Neural cell (in vitro differentiated cells): ENCODE measurements at regions not wholly inside any gene's neighbourhood (a gene's known extent, or its start where the extent isn't known, plus 50 kb on each side); places are given as distances from the start of the nearest gene placed in this dataset.

Source experiments
- H2AFZ ChIP-seq: fragments of 200-600, 300-800 bp; sonication (generic), shearing (Covaris generic); 2 replicates; pipeline ENCODE4 v1.6.0; 2014; ENCODE audit warnings: low read depth, mild to moderate bottlenecking, antibody characterized with exemption, low read length, moderate library complexity
- H3F3A ChIP-seq: fragments of 200-600 bp; shearing (Covaris generic); 2 replicates; pipeline ENCODE4 v1.6.1; 2016; ENCODE audit warnings: mild to moderate bottlenecking, moderate library complexity, mixed read lengths, antibody characterized with exemption, low read length; ENCODE audit not compliant: insufficient read depth, poor library complexity, severe bottlenecking
- H3K27ac ChIP-seq: fragments of 200-600, 300-800 bp; sonication (generic), shearing (Covaris generic); 2 replicates; pipeline ENCODE4 v1.5.1; 2014; ENCODE audit warnings: mild to moderate bottlenecking, low read length, moderate library complexity
- H3K27me3 ChIP-seq: fragments of 300-800, 200-600 bp; sonication (generic), shearing (Covaris generic); 2 replicates; pipeline ENCODE4 v1.6.0; 2014; ENCODE audit warnings: mild to moderate bottlenecking, low read depth, low read length, moderate library complexity; ENCODE audit not compliant: insufficient read depth
- H3K36me3 ChIP-seq: fragments of 300-800, 200-600 bp; sonication (generic), shearing (Covaris generic); 2 replicates; pipeline ENCODE4 v1.5.1; 2014; ENCODE audit warnings: mild to moderate bottlenecking, antibody characterized with exemption, low read length, moderate library complexity; ENCODE audit not compliant: insufficient read depth
- H3K4me2 ChIP-seq: fragments of 300-800, 200-600 bp; sonication (generic), shearing (Covaris generic); 2 replicates; pipeline ENCODE4 v1.6.0; 2014; ENCODE audit warnings: mild to moderate bottlenecking, low read length
- H3K4me3 ChIP-seq: fragments of 300-800, 200-600 bp; sonication (generic), shearing (Covaris generic); 2 replicates; pipeline ENCODE4 v1.5.1; 2014; ENCODE audit warnings: mild to moderate bottlenecking, low read length, moderate library complexity
- H3K79me2 ChIP-seq: fragments of 200-600 bp; shearing (Covaris generic); replicated peaks from 2 replicates; pipeline ENCODE4 v1.6.0; 2014; ENCODE audit warnings: mild to moderate bottlenecking, low read length, moderate library complexity; ENCODE audit not compliant: insufficient read depth
- H3K9ac ChIP-seq: fragments of 300-800, 200-600 bp; sonication (generic), shearing (Covaris generic); 2 replicates; pipeline ENCODE4 v1.6.1; 2016; ENCODE audit warnings: mild to moderate bottlenecking, low read length, mixed read lengths
- H3K9me2 ChIP-seq: fragments of 200-600 bp; shearing (Covaris generic); 2 replicates; pipeline ENCODE4 v1.6.1; 2016; ENCODE audit warnings: mild to moderate bottlenecking, low read length, mixed read lengths; ENCODE audit not compliant: insufficient read depth
- H3K9me3 ChIP-seq: fragments of 200-600, 300-800 bp; sonication (generic), shearing (Covaris generic); 2 replicates; pipeline ENCODE4 v1.6.1; 2016; ENCODE audit warnings: mild to moderate bottlenecking, mixed run types, low read length, moderate library complexity, mixed read lengths
- H4K20me1 ChIP-seq: fragments of 200-600 bp; shearing (Covaris generic); 2 replicates; pipeline ENCODE4 v1.6.1; 2016; ENCODE audit warnings: mild to moderate bottlenecking, mixed run types; ENCODE audit not compliant: insufficient read depth
- EP300 ChIP-seq: fragments of 450-650 bp; conservative IDR thresholded peaks from 2 replicates; pipeline ENCODE4 v1.6.1; 2014; ENCODE audit warnings: antibody characterized with exemption, mild to moderate bottlenecking, moderate library complexity; ENCODE audit not compliant: poor library complexity, severe bottlenecking
- MXI1 ChIP-seq: fragments of 450-650 bp; conservative IDR thresholded peaks from 2 replicates; pipeline ENCODE4 v1.6.1; 2014; ENCODE audit warnings: antibody characterized with exemption, mild to moderate bottlenecking; ENCODE audit not compliant: poor library complexity, severe bottlenecking
- POLR2AphosphoS5 ChIP-seq: IDR thresholded peaks from 2 replicates; pipeline ENCODE4 v1.6.1; 2012
- RAD21 ChIP-seq: fragments of 450-650 bp; conservative IDR thresholded peaks from 2 replicates; pipeline ENCODE4 v1.6.1; 2014; ENCODE audit warnings: antibody characterized with exemption, mild to moderate bottlenecking, moderate library complexity
- SMC3 ChIP-seq: fragments of 450-650 bp; conservative IDR thresholded peaks from 2 replicates; pipeline ENCODE4 v1.6.1; 2014; ENCODE audit warnings: antibody characterized with exemption, mild to moderate bottlenecking, moderate library complexity; ENCODE audit not compliant: poor library complexity
- TF ChIP-seq, protein P1 (sequence below): fragments of 450-650 bp; IDR thresholded peaks from 2 replicates; pipeline ENCODE4 v1.5.1; 2014; ENCODE audit warnings: antibody characterized with exemption, mild to moderate bottlenecking, moderate library complexity; ENCODE audit not compliant: poor library complexity, severe bottlenecking
- TF ChIP-seq, protein P2 (sequence below): IDR thresholded peaks from 2 replicates; pipeline ENCODE4 v1.6.1; 2012; ENCODE audit warnings: borderline replicate concordance

DNA sequence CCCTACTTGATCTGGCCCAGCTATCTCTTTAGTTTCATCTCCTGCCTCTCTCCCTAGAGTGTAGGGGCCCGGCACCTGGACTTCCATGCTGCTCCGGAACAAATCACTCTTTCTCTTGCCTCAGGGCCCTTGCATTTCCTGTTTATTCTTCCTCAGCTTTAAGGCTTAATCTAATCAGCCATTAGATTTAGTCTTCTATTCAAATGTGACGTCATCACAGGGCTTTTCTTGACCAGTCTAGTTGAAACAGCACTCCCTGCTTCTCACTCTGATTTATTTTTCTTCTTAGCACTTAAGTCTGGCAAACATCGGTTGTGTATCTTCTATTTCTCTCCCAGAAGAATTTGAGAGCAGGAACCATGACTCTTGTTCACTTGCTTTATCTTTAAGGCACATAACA lies 564.1 kb downstream of the EFNB2 start:
- Histone ChIP-seq H3K9me3 (no peaks in the 10 kb centered on the region), H3K9me2 (no peaks in the 10 kb centered on the region), H4K20me1 (no peaks in the 10 kb centered on the region), H3K27me3 (no peaks in the 10 kb centered on the region), H3K36me3 (no peaks in the 10 kb centered on the region), H3K27ac (no peak overlapping the region), H3F3A (no peaks in the 10 kb centered on the region), H3K4me2 (no peak overlapping the region), H3K4me3 (no peak overlapping the region), H3K9ac (no peak overlapping the region), H2AFZ (no peak overlapping the region), H3K79me2 (no peaks in the 10 kb centered on the region)
- TF ChIP-seq POLR2AphosphoS5: no peak
- TF ChIP-seq, protein P1, sequence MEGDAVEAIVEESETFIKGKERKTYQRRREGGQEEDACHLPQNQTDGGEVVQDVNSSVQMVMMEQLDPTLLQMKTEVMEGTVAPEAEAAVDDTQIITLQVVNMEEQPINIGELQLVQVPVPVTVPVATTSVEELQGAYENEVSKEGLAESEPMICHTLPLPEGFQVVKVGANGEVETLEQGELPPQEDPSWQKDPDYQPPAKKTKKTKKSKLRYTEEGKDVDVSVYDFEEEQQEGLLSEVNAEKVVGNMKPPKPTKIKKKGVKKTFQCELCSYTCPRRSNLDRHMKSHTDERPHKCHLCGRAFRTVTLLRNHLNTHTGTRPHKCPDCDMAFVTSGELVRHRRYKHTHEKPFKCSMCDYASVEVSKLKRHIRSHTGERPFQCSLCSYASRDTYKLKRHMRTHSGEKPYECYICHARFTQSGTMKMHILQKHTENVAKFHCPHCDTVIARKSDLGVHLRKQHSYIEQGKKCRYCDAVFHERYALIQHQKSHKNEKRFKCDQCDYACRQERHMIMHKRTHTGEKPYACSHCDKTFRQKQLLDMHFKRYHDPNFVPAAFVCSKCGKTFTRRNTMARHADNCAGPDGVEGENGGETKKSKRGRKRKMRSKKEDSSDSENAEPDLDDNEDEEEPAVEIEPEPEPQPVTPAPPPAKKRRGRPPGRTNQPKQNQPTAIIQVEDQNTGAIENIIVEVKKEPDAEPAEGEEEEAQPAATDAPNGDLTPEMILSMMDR: no peak
- no peak for TF ChIP-seq EP300
- no peak for TF ChIP-seq RAD21

DNA sequence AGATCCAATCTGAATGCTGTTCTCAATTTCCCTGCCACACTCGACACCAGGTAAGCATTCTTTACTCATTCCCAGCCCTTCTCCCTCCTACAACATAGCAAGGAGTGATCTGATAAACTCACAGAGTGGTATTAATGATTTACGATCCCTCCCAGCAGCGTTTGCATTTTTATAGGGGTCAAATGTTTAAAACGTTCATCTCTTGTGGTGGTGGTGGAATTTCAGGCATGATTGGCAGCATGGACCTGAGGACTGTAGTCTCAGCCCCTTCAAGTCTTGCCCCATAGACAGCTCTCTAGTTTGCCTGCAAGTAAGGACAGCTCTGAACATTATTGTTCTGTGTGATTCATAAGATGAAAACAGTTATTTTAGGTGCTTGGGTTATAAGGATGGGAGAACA lies 565.7 kb downstream of the EFNB2 start:
- H3K27me3 ChIP-seq: no peaks in the 10 kb centered on the region
- no peaks in the 10 kb centered on the region for H4K20me1 ChIP-seq
- H3K4me2 ChIP-seq: no peak overlapping the region
- H3K4me3 ChIP-seq: no peak overlapping the region
- no peaks in the 10 kb centered on the region for H3K79me2 ChIP-seq
- TF ChIP-seq EP300: no peak
- TF ChIP-seq POLR2AphosphoS5: no peak
- H3K27ac ChIP-seq: no peak overlapping the region
- H3K9me2 ChIP-seq: no peaks in the 10 kb centered on the region
- no peaks in the 10 kb centered on the region for H3F3A ChIP-seq
- no peaks in the 10 kb centered on the region for H3K9me3 ChIP-seq
- no peak overlapping the region for H2AFZ ChIP-seq
- no peak overlapping the region for H3K9ac ChIP-seq
- no peaks in the 10 kb centered on the region for H3K36me3 ChIP-seq

DNA sequence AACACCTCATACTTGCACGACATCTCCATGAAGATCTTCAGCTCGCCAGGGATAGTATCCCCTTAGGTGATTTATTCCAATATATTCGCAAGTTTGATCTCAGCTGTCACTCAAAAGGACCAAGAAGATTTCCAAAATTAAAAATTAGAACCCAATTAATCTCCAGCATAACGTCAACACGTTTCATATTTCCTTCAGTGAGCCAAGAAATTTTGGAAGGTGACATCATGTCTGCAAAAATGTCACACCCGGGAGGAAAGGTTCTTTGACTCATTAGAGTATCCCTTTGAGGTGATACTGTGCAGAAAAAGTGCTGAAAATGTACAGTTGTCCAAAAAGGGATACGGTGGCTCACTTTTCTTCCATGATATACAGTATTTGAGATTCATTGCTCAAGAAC lies 569.6 kb downstream of the EFNB2 start:
- Histone ChIP-seq H3K27ac (no peak overlapping the region), H3K9me2 (no peaks in the 10 kb centered on the region), H3K27me3 (no peaks in the 10 kb centered on the region), H4K20me1 (no peaks in the 10 kb centered on the region), H3K9me3 (no peaks in the 10 kb centered on the region), H3K79me2 (no peaks in the 10 kb centered on the region), H3K4me2 (no peak overlapping the region), H2AFZ (no peak overlapping the region), H3K9ac (no peak overlapping the region), H3K4me3 (no peak overlapping the region), H3F3A (no peaks in the 10 kb centered on the region), H3K36me3 (no peaks in the 10 kb centered on the region)
- TF ChIP-seq RAD21 (no peak), SMC3 (no peak)

DNA sequence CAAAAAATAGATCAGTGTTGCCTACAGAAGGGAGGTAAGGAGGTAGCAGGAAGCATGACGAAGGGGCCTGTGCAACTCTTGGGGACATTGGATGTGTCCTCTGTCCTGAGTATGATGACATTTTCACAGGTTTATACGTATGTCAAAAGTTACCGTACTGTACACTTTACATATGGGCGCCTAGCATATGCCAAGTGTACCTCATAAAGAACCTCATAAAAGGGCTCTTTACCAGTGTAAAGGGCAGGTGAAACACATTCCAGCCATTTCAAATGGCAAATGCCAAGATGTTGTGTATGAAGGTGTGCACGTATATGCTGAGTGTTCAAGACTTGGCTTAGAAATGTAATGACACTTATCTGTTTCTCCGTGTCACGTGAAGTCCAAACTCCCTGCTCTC lies 573.4 kb downstream of the EFNB2 start:
- Histone ChIP-seq H4K20me1 (no peaks in the 10 kb centered on the region), H3K27me3 (no peaks in the 10 kb centered on the region), H3K9me3 (no peaks in the 10 kb centered on the region), H3F3A (no peaks in the 10 kb centered on the region), H3K9me2 (no peaks in the 10 kb centered on the region), H3K4me2 (no peak overlapping the region), H3K79me2 (no peaks in the 10 kb centered on the region), H3K9ac (no peak overlapping the region), H3K4me3 (no peak overlapping the region), H2AFZ (no peak overlapping the region), H3K36me3 (no peaks in the 10 kb centered on the region), H3K27ac (no peak overlapping the region)
- TF ChIP-seq, protein P2, sequence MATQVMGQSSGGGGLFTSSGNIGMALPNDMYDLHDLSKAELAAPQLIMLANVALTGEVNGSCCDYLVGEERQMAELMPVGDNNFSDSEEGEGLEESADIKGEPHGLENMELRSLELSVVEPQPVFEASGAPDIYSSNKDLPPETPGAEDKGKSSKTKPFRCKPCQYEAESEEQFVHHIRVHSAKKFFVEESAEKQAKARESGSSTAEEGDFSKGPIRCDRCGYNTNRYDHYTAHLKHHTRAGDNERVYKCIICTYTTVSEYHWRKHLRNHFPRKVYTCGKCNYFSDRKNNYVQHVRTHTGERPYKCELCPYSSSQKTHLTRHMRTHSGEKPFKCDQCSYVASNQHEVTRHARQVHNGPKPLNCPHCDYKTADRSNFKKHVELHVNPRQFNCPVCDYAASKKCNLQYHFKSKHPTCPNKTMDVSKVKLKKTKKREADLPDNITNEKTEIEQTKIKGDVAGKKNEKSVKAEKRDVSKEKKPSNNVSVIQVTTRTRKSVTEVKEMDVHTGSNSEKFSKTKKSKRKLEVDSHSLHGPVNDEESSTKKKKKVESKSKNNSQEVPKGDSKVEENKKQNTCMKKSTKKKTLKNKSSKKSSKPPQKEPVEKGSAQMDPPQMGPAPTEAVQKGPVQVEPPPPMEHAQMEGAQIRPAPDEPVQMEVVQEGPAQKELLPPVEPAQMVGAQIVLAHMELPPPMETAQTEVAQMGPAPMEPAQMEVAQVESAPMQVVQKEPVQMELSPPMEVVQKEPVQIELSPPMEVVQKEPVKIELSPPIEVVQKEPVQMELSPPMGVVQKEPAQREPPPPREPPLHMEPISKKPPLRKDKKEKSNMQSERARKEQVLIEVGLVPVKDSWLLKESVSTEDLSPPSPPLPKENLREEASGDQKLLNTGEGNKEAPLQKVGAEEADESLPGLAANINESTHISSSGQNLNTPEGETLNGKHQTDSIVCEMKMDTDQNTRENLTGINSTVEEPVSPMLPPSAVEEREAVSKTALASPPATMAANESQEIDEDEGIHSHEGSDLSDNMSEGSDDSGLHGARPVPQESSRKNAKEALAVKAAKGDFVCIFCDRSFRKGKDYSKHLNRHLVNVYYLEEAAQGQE: no peak
- TF ChIP-seq MXI1: no peak
- no peak for TF ChIP-seq SMC3
